Pancreas (tissue), 10 donors: ENCODE measurements at regions not wholly inside any gene's neighbourhood (a gene's known extent, or its start where the extent isn't known, plus 50 kb on each side); places are given as distances from the start of the nearest gene placed in this dataset.
A peak's percentile ranks its signal among the peaks of the same experiment; 100 is the strongest.

Source experiments
- ATAC-seq, 4 donors: fragments of 200-7000 bp; cut with Tn5 transposase; one replicate each; pipeline versions ENCODE4 v1.8.0 to v1.9.1; 2020; ENCODE audit warnings: mild to moderate bottlenecking in 4 of 4, moderate library complexity in 4 of 4
- DNase-seq, 6 donors: peaks; one replicate each; pipeline ENCODE4 v3.0.0-alpha.2; 2020
- FAIRE-seq: peaks from 2 replicates; lab custom pipeline; 2012; peaks lifted over from hg19 to GRCh38; lab: Jason Lieb, UNC
- H3K27ac ChIP-seq, 4 donors: fragments of 200-600 bp; sonication (generic); 1 replicate in 3 of 4; 2 replicates in 1 of 4; pipeline versions ENCODE4 v1.5.0 to v1.8.0; 2020
- H3K27me3 ChIP-seq, 4 donors: fragments of 200-600 bp; one replicate each; pipeline ENCODE4 v1.8.0; 2021
- H3K36me3 ChIP-seq, 3 donors: fragments of 200-600 bp; sonication (generic) in 1 of 3; one replicate each; pipeline versions ENCODE4 v1.5.0 to v1.8.0; 2020 to 2021
- H3K4me1 ChIP-seq, 3 donors: fragments of 200-600 bp; one replicate each; pipeline ENCODE4 v1.8.0; 2021
- H3K4me3 ChIP-seq, 4 donors: fragments of 200-600 bp; sonication (generic) in 2 of 4; one replicate each; pipeline versions ENCODE4 v1.5.0 to v1.8.0; 2020 to 2021
- H3K9me3 ChIP-seq, 4 donors: fragments of 200-600 bp; one replicate each; pipeline ENCODE4 v1.8.0; 2021
- CTCF ChIP-seq, 4 donors: fragments of 200-600 bp; sonication (generic) in 3 of 4; IDR thresholded peaks; one replicate each; pipeline versions ENCODE4 v1.5.0 to v1.8.0; 2021; ENCODE audit warnings: antibody characterized with exemption in 4 of 4
- WGBS, 2 donors: extraction: QIAGEN DNeasy Blood & Tissue Kit; methylation state at CpG; one replicate each; pipeline ENCODE4 v1.1.7; 2013; 5-methylcytosine and 5-hydroxymethylcytosine counted together
- intact Hi-C, 3 donors: fragments of 100-400 bp; cut with DNase I; formaldehyde crosslinking; loops; one replicate each; pipeline versions ENCODE4 v1.11.1 to v1.14.2; 2022
- donor health status: healthy with polysubstance abuse.
- donor health status: DM: no; HTN: no; CAD: no; lungs with moderate emphysema.
- donor health status: DM: no; HTN: no; CAD: no.
- donor health status: control.
- donor health status: control.
- donor health status: Bipolar disorder and iron deficiency.
- donor health status: DM: yes; HTN: yes; CAD: no.
- donor health status: DM: no; HTN: no; CAD: no.
- donor health status: DM: no; HTN: no; CAD: no.
- donor health status: DM: yes; HTN: yes; CAD: no.

GRCh38 chr5:98490348-98490747 lies 283.1 kb upstream of the RGMB start:
- Histone ChIP-seq H3K27me3 (no peaks in the 10 kb centered on the region), H3K4me1 (no peaks in the 10 kb centered on the region), H3K36me3 (no peaks in the 10 kb centered on the region), H3K4me3 (no peak overlapping the region), H3K27ac (no peak overlapping the region), H3K9me3 (no peaks in the 10 kb centered on the region)
- DNase-seq, result no peak
- no peak for TF ChIP-seq CTCF (IDR thresholded peaks at IDR 0.05)
- intact Hi-C loops, result no loop called here
- 94 to 96% methylated on average over 10 of the region's 10 CpGs for WGBS, 2 donors
- no peak for FAIRE-seq
- ATAC-seq, result no peak

- FAIRE-seq (no peak), ATAC-seq (no peak), DNase-seq (no peak)
Measured at GRCh38 chr5:98492258-98492657, 281.2 kb upstream of the RGMB start.

GRCh38 chr5:98497418-98497817 lies 276.0 kb upstream of the RGMB start:
- Histone ChIP-seq H3K4me3 (no peak overlapping the region), H3K4me1 (no peaks in the 10 kb centered on the region), H3K9me3 (no peaks in the 10 kb centered on the region), H3K36me3 (no peaks in the 10 kb centered on the region), H3K27me3 (no peaks in the 10 kb centered on the region), H3K27ac (no peak overlapping the region)
- peak in 2 of 4 donors; percentile 22 to 35 for ATAC-seq
- 30 to 40% methylated on average over 1 of the region's 1 CpG for WGBS, 2 donors
- no peak for TF ChIP-seq CTCF (IDR thresholded peaks at IDR 0.05)
- DNase-seq, result no peak
- FAIRE-seq, result no peak
- intact Hi-C loops, result no loop called here

More at GRCh38 chr5:98492258-98492657, 281.2 kb upstream of the RGMB start:
- no peak for TF ChIP-seq CTCF (IDR thresholded peaks at IDR 0.05)
- H3K36me3 ChIP-seq, result no peaks in the 10 kb centered on the region
- no peak overlapping the region for H3K4me3 ChIP-seq
- no peaks in the 10 kb centered on the region for H3K4me1 ChIP-seq
- no peaks in the 10 kb centered on the region for H3K9me3 ChIP-seq
- intact Hi-C loops, result no loop called here
- WGBS, 2 donors, result 90 to 93% methylated on average over 1 of the region's 1 CpG
- H3K27me3 ChIP-seq, result no peaks in the 10 kb centered on the region
- no peak overlapping the region for H3K27ac ChIP-seq

- WGBS, 2 donors, result 45 to 46% methylated on average over 2 of the region's 2 CpGs
- intact Hi-C loops, result no loop called here
- ATAC-seq (no peak), FAIRE-seq (no peak), DNase-seq (no peak)
- no peak for TF ChIP-seq CTCF (IDR thresholded peaks at IDR 0.05)
- no peaks in the 10 kb centered on the region for H3K27me3 ChIP-seq
- H3K4me3 ChIP-seq, result no peak overlapping the region
- peaks cover 0 to 2% (median under 1%) of the 10 kb centered on the region in 3 donors for H3K4me1 ChIP-seq
- H3K9me3 ChIP-seq, result no peaks in the 10 kb centered on the region
- no peak overlapping the region for H3K27ac ChIP-seq
- no peaks in the 10 kb centered on the region for H3K36me3 ChIP-seq
Measured at GRCh38 chr5:98498028-98498427, 275.4 kb upstream of the RGMB start.

- DNase-seq (no peak), FAIRE-seq (no peak), ATAC-seq (no peak)
- no peak for TF ChIP-seq CTCF (IDR thresholded peaks at IDR 0.05)
- Histone ChIP-seq H3K4me1 (peaks cover 12 to 16% (median 16%) of the 10 kb centered on the region in 3 donors), H3K27me3 (no peaks in the 10 kb centered on the region), H3K4me3 (no peak overlapping the region), H3K36me3 (no peaks in the 10 kb centered on the region), H3K27ac (no peak overlapping the region), H3K9me3 (no peaks in the 10 kb centered on the region)
- intact Hi-C loops, result no loop called here
- 77 to 79% methylated on average over 1 of the region's 1 CpG for WGBS, 2 donors
Measured at GRCh38 chr5:98499892-98500291, 273.6 kb upstream of the RGMB start.
